Esophagus muscularis mucosa (tissue), 3 donors: ENCODE measurements at regions not wholly inside any gene's neighbourhood (a gene's known extent, or its start where the extent isn't known, plus 50 kb on each side); places are given as distances from the start of the nearest gene placed in this dataset.

ENCODE experiments used
- CTCF ChIP-seq, 3 experiments: fragments of 200-600 bp in 2 of 3; fragments of 450-650 bp in 1 of 3; sonication (generic) in 2 of 3; IDR thresholded peaks; one replicate each; pipeline ENCODE4 v1.5.1; 2017 to 2019; ENCODE audit warnings: antibody characterized with exemption in 3 of 3, mild to moderate bottlenecking in 2 of 3, moderate library complexity in 1 of 3
- POLR2AphosphoS5 ChIP-seq, 2 donors: sonication (generic); formaldehyde crosslinking; IDR thresholded peaks; one replicate each; pipeline ENCODE4 v1.6.1; 2017; ENCODE audit warnings: antibody characterized with exemption in 2 of 2

- TF ChIP-seq POLR2AphosphoS5 (IDR thresholded peaks at IDR 0.05) (no peak), CTCF (IDR thresholded peaks at IDR 0.05) (no peak)
These were observed 94.5 kb upstream of the ARHGAP5 start for GRCh38 chr14:31982642-31983041.
